22Rv1 (cell line): ENCODE measurements at regions not wholly inside any gene's neighbourhood (a gene's known extent, or its start where the extent isn't known, plus 50 kb on each side); places are given as distances from the start of the nearest gene placed in this dataset.

ENCODE experiments used
- CTCF ChIP-seq: fragments of 450-650 bp; IDR thresholded peaks from 2 replicates; pipeline ENCODE4 v1.5.1; 2017; ENCODE audit warnings: mild to moderate bottlenecking
- ZFX ChIP-seq: fragments of 450-650 bp; IDR thresholded peaks from 2 replicates; pipeline ENCODE4 v1.6.1; 2017; ENCODE audit warnings: antibody characterized with exemption, borderline replicate concordance

- TF ChIP-seq CTCF, result no peak
- no peak for TF ChIP-seq ZFX
Measured at GRCh38 chr12:93136253-93137055, 207.4 kb upstream of the EEA1 start.
